Hepatocyte (in vitro differentiated cells): ENCODE measurements at regions not wholly inside any gene's neighbourhood (a gene's known extent, or its start where the extent isn't known, plus 50 kb on each side); places are given as distances from the start of the nearest gene placed in this dataset.

Experiments used
- DNase-seq: peaks from one replicate; pipeline ENCODE4 v3.0.0-alpha.2; 2016; ENCODE audit warnings: low spot score
- H2AFZ ChIP-seq: fragments of 200-600 bp; sonication (generic); 2 replicates; pipeline ENCODE4 v1.6.0; 2016; ENCODE audit warnings: antibody characterized with exemption, mild to moderate bottlenecking
- H3K27ac ChIP-seq: fragments of 200-600 bp; sonication (generic); 2 replicates; pipeline ENCODE4 v1.5.1; 2016; ENCODE audit warnings: mild to moderate bottlenecking
- H3K27me3 ChIP-seq: fragments of 200-600 bp; sonication (generic); 2 replicates; pipeline ENCODE4 v1.6.1; 2016
- H3K36me3 ChIP-seq: fragments of 200-600 bp; sonication (generic); replicated peaks from 2 replicates; pipeline ENCODE4 v1.5.1; 2016; ENCODE audit warnings: low read depth; ENCODE audit not compliant: insufficient read depth
- H3K4me1 ChIP-seq: fragments of 200-600 bp; sonication (generic); 2 replicates; pipeline ENCODE4 v1.5.1; 2016; ENCODE audit warnings: mild to moderate bottlenecking, moderate library complexity; ENCODE audit not compliant: insufficient read depth
- H3K4me2 ChIP-seq: fragments of 200-600 bp; sonication (generic); 2 replicates; pipeline ENCODE4 v1.6.0; 2016
- H3K4me3 ChIP-seq: fragments of 200-600 bp; sonication (generic); 2 replicates; pipeline ENCODE4 v1.5.1; 2016; ENCODE audit warnings: mild to moderate bottlenecking
- H3K79me2 ChIP-seq: fragments of 200-600 bp; sonication (generic); 2 replicates; pipeline ENCODE4 v1.6.0; 2017; ENCODE audit warnings: mild to moderate bottlenecking
- H3K9me2 ChIP-seq: fragments of 200-600 bp; sonication (generic); replicated peaks from 2 replicates; pipeline ENCODE4 v1.6.0; 2017; ENCODE audit warnings: mild to moderate bottlenecking; ENCODE audit not compliant: insufficient read depth
- H3K9me3 ChIP-seq: fragments of 200-600 bp; sonication (generic); 2 replicates; pipeline ENCODE4 v1.5.1; 2016; ENCODE audit warnings: low read depth, mild to moderate bottlenecking
- H4K20me1 ChIP-seq: fragments of 200-600 bp; sonication (generic); 2 replicates; pipeline ENCODE4 v1.6.0; 2016; ENCODE audit warnings: mild to moderate bottlenecking; ENCODE audit not compliant: insufficient read depth, poor library complexity, severe bottlenecking
- EZH2 ChIP-seq: fragments of 200-600 bp; sonication (generic); IDR thresholded peaks from 2 replicates; pipeline ENCODE4 v1.6.1; 2016; ENCODE audit warnings: antibody characterized with exemption, mild to moderate bottlenecking, borderline replicate concordance
- EZH2phosphoT487 ChIP-seq: fragments of 200-600 bp; sonication (generic); IDR thresholded peaks from one replicate; pipeline ENCODE4 v1.6.1; 2018; ENCODE audit warnings: antibody characterized with exemption, mild to moderate bottlenecking, low read depth, moderate library complexity; ENCODE audit not compliant: unreplicated experiment, severe bottlenecking
- WGBS: methylation state at CpG from one replicate; pipeline ENCODE4 v1.1.6; 2016; ENCODE audit warnings: low lambda C conversion rate; ENCODE audit errors: missing lambda C conversion rate; 5-methylcytosine and 5-hydroxymethylcytosine counted together
- TF ChIP-seq, protein P1 (sequence below): fragments of 200-600 bp; sonication (generic); IDR thresholded peaks from 2 replicates; pipeline ENCODE4 v1.5.1; 2016; ENCODE audit warnings: antibody characterized with exemption, mild to moderate bottlenecking; ENCODE audit not compliant: poor library complexity

DNA sequence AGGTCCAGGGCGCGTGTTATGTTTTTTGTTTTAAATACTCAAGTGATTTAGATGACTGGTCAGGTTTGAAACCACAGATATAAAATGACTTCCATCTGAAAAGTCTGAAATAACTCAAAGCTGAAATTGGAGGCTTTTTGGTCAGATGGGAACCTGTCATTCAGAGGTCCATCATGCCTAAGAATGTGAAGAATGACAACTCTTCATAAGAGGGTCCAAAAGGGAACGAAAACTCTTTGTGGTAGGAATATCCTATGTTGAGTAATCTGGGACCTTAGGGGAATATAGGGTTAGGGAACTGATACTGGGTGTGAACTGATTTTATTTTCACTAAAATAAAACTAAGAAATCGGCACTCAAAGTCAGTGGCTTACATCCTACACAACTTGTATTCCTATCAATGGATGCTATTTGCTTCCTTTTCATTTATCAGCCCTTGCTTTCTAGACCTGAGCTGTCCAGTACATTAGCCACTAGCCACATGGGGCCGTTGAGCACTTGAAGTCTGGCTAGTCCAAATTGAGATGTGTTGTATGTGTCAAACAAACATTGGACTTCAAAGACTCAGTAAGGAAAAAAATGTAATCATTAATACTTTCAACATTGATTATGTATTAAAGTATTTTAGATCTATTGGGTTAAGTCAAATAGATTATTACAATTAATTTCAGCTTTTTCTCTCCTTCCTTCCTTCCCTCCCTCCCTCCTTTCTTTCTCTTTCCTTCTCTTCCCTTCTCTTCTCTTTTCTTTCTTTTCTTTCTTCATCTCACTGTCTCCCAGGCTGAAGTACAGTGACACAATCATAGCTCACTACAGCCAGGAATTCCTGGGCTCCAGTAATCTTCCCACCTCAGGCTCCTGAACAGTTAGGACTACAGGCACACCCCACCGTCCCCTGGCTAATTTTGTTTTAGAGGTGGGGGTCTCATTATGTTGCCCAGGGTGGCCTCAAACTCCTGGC lies 56.5 kb upstream of the KDM7A start:
- WGBS = 88% methylated on average over 6 of the region's 6 CpGs
- Histone ChIP-seq H3K36me3 (no peaks in the 10 kb centered on the region), H3K9me3 (no peaks in the 10 kb centered on the region), H3K4me2 (no peak overlapping the region), H3K4me1 (peaks cover 8% of the 10 kb centered on the region), H3K9me2 (no peaks in the 10 kb centered on the region), H3K27me3 (peaks cover 15% of the 10 kb centered on the region), H3K4me3 (no peak overlapping the region), H2AFZ (no peak overlapping the region), H3K79me2 (no peaks in the 10 kb centered on the region), H3K27ac (no peak overlapping the region), H4K20me1 (no peaks in the 10 kb centered on the region)
- no peak for DNase-seq
- TF ChIP-seq EZH2phosphoT487 (no peak), EZH2 (no peak)
- TF ChIP-seq, protein P1, sequence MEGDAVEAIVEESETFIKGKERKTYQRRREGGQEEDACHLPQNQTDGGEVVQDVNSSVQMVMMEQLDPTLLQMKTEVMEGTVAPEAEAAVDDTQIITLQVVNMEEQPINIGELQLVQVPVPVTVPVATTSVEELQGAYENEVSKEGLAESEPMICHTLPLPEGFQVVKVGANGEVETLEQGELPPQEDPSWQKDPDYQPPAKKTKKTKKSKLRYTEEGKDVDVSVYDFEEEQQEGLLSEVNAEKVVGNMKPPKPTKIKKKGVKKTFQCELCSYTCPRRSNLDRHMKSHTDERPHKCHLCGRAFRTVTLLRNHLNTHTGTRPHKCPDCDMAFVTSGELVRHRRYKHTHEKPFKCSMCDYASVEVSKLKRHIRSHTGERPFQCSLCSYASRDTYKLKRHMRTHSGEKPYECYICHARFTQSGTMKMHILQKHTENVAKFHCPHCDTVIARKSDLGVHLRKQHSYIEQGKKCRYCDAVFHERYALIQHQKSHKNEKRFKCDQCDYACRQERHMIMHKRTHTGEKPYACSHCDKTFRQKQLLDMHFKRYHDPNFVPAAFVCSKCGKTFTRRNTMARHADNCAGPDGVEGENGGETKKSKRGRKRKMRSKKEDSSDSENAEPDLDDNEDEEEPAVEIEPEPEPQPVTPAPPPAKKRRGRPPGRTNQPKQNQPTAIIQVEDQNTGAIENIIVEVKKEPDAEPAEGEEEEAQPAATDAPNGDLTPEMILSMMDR = no peak

DNA sequence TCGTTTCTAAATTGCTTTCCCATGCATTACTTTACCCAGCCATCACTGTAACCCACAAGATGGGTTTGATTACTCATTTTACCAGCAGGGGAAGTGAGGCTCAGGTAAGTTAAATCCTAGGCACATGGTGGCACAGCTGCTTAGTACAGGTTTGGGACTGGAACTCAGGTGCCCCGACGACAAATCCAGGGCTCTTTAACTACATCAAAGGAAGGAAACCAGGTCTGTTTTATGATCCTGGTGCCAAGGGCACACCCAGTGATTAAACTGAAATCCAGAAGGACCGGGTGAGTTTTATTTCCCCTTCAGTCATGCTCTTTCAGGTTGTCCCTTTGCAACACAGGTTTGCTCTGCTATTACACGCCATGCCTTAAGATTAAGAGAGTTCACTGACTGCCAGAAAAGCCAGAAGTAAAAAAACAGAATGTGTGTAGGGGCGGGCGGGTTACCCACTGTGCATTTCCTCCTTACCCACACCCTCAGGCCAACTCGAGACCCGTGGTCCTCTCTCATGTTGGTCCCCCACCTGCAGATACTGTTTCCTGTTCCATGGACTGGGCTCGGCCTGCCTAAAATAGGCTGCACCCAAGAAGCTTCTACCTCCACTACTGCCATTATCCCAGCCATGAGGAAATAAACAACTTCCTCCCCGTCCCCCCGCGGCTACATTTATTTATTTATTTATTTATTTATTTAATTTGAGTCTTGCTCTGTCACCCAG lies 55.1 kb upstream of the KDM7A start:
- peak overlapping the region; percentile 99 for H3K4me2 ChIP-seq
- no peaks in the 10 kb centered on the region for H4K20me1 ChIP-seq
- H3K9me3 ChIP-seq = no peaks in the 10 kb centered on the region
- H2AFZ ChIP-seq = peak overlapping the region; percentile 71
- H3K4me1 ChIP-seq = peaks cover 8% of the 10 kb centered on the region
- no peaks in the 10 kb centered on the region for H3K36me3 ChIP-seq
- H3K27me3 ChIP-seq = peaks cover 15% of the 10 kb centered on the region
- H3K9me2 ChIP-seq = no peaks in the 10 kb centered on the region
- peak overlapping the region; percentile 64 for H3K4me3 ChIP-seq
- TF ChIP-seq EZH2phosphoT487 = no peak
- TF ChIP-seq, protein P1 = peak; percentile 4
- no peak for DNase-seq
- no peak overlapping the region for H3K27ac ChIP-seq
- WGBS = 51% methylated on average over 13 of the region's 13 CpGs
- no peaks in the 10 kb centered on the region for H3K79me2 ChIP-seq

DNA sequence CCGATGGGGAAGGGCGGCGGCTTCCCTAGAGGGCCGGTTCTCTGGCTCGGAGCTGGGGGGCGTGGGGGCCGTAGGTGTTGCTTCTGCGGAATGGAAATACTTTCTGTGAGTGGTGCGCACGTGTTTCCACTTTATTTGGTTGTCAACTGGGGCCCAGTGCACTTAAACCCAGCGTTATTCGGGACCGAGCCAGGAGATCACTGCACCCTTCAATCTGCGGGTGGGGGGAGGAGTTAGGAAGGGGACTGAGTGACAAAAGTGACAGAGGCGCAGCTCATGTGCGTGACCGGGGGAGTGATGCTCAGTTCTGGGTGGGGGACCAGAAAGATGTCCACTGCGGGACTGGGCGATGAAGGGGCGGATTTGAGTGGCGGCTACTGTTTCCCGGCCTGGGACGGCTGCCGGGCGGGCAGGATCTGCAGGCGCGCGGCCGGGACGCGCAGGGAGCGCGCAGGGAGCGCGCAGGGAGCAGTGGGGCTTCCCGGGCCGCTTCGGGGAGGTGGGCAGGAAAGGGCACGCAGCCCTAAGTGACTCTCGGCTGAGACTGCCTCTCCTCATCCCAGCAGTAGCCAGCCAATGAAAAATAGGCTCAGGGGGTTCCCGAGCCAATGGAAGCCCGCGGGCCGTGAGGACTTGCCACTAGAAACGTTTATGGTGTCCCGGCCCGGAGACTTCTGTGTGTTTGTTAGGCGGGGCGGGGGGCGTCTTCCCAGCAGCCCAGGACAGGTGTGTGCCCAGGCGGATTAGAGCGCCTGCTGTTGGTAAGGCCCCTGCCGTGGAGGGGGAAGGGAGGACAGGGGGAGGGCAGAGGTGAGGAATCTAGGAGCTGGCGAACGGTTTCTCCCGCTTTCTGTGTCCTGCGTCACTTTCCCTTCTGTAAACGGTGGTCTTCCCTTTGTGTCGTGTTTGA lies 54.3 kb upstream of the KDM7A start:
- Histone ChIP-seq H2AFZ (peak overlapping the region; percentile 71), H3K4me1 (peaks cover 8% of the 10 kb centered on the region), H3K79me2 (no peaks in the 10 kb centered on the region), H3K27me3 (peaks cover 15% of the 10 kb centered on the region), H3K9me3 (no peaks in the 10 kb centered on the region), H3K36me3 (no peaks in the 10 kb centered on the region), H3K4me3 (peak overlapping the region; percentile 64), H3K27ac (no peak overlapping the region), H3K9me2 (no peaks in the 10 kb centered on the region), H3K4me2 (peak overlapping the region; percentile 99), H4K20me1 (no peaks in the 10 kb centered on the region)
- TF ChIP-seq, protein P1 = no peak
- TF ChIP-seq EZH2phosphoT487 (no peak), EZH2 (no peak)
- 3% methylated on average over 52 of the region's 59 CpGs for WGBS
- peak; percentile 42 for DNase-seq
